ENCODE measurements at regions not wholly inside any gene's neighbourhood (a gene's known extent, or its start where the extent isn't known, plus 50 kb on each side); places are given as distances from the start of the nearest gene placed in this dataset.

- no peaks in the 10 kb centered on the region for H3K27me3 ChIP-seq (ENCODE audit: control insufficient read depth, insufficient read depth, low read length)
- H3K9ac ChIP-seq (ENCODE audit: low read length) = no peak overlapping the region
- H3K27ac ChIP-seq (ENCODE audit: low read depth, low read length) = no peak overlapping the region
- no peaks in the 10 kb centered on the region for H3K4me1 ChIP-seq (ENCODE audit: control insufficient read depth, insufficient read depth, low read length)
- no peak overlapping the region for H3K4me3 ChIP-seq (ENCODE audit: low read length)
- H3K36me3 ChIP-seq (ENCODE audit: control insufficient read depth, insufficient read depth, low read length) = no peaks in the 10 kb centered on the region
Observed at GRCh38 chr12:107415834-107416233, 269.8 kb upstream of the PWP1 start.

- H3K27me3 ChIP-seq (ENCODE audit: control insufficient read depth, insufficient read depth, low read length) = no peaks in the 10 kb centered on the region
- H3K9ac ChIP-seq (ENCODE audit: low read length) = no peak overlapping the region
- no peaks in the 10 kb centered on the region for H3K36me3 ChIP-seq (ENCODE audit: control insufficient read depth, insufficient read depth, low read length)
- H3K4me1 ChIP-seq (ENCODE audit: control insufficient read depth, insufficient read depth, low read length) = no peaks in the 10 kb centered on the region
- H3K27ac ChIP-seq (ENCODE audit: low read depth, low read length) = no peak overlapping the region
- no peak overlapping the region for H3K4me3 ChIP-seq (ENCODE audit: low read length)
Observed at GRCh38 chr12:107417004-107417403, 268.6 kb upstream of the PWP1 start.

GRCh38 chr12:107418981-107419380, 266.6 kb upstream of the PWP1 start:
- Histone ChIP-seq H3K36me3 (ENCODE audit: control insufficient read depth, insufficient read depth, low read length) (no peaks in the 10 kb centered on the region), H3K27me3 (ENCODE audit: control insufficient read depth, insufficient read depth, low read length) (no peaks in the 10 kb centered on the region), H3K9ac (ENCODE audit: low read length) (no peak overlapping the region), H3K4me3 (ENCODE audit: low read length) (no peak overlapping the region), H3K27ac (ENCODE audit: low read depth, low read length) (no peak overlapping the region), H3K4me1 (ENCODE audit: control insufficient read depth, insufficient read depth, low read length) (no peaks in the 10 kb centered on the region)

- Histone ChIP-seq H3K9ac (ENCODE audit: low read length) (no peak overlapping the region), H3K4me3 (ENCODE audit: low read length) (no peak overlapping the region), H3K4me1 (ENCODE audit: control insufficient read depth, insufficient read depth, low read length) (no peaks in the 10 kb centered on the region), H3K27ac (ENCODE audit: low read depth, low read length) (no peak overlapping the region), H3K36me3 (ENCODE audit: control insufficient read depth, insufficient read depth, low read length) (no peaks in the 10 kb centered on the region), H3K27me3 (ENCODE audit: control insufficient read depth, insufficient read depth, low read length) (no peaks in the 10 kb centered on the region)
Observed at GRCh38 chr12:107423531-107423930, 262.1 kb upstream of the PWP1 start.

GRCh38 chr12:107429006-107429705, 256.4 kb upstream of the PWP1 start:
- Histone ChIP-seq H3K4me3 (ENCODE audit: low read length) (no peak overlapping the region), H3K36me3 (ENCODE audit: control insufficient read depth, insufficient read depth, low read length) (no peaks in the 10 kb centered on the region), H3K27me3 (ENCODE audit: control insufficient read depth, insufficient read depth, low read length) (no peaks in the 10 kb centered on the region), H3K9ac (ENCODE audit: low read length) (no peak overlapping the region), H3K4me1 (ENCODE audit: control insufficient read depth, insufficient read depth, low read length) (no peaks in the 10 kb centered on the region), H3K27ac (ENCODE audit: low read depth, low read length) (no peak overlapping the region)

- Histone ChIP-seq H3K4me1 (ENCODE audit: control insufficient read depth, insufficient read depth, low read length) (no peaks in the 10 kb centered on the region), H3K27ac (ENCODE audit: low read depth, low read length) (no peak overlapping the region), H3K4me3 (ENCODE audit: low read length) (no peak overlapping the region), H3K36me3 (ENCODE audit: control insufficient read depth, insufficient read depth, low read length) (no peaks in the 10 kb centered on the region), H3K27me3 (ENCODE audit: control insufficient read depth, insufficient read depth, low read length) (no peaks in the 10 kb centered on the region), H3K9ac (ENCODE audit: low read length) (no peak overlapping the region)
Observed at GRCh38 chr12:107431942-107432341, 253.7 kb upstream of the PWP1 start.

- no peaks in the 10 kb centered on the region for H3K27me3 ChIP-seq (ENCODE audit: control insufficient read depth, insufficient read depth, low read length)
- H3K4me3 ChIP-seq (ENCODE audit: low read length) = no peak overlapping the region
- H3K4me1 ChIP-seq (ENCODE audit: control insufficient read depth, insufficient read depth, low read length) = no peaks in the 10 kb centered on the region
- no peak overlapping the region for H3K9ac ChIP-seq (ENCODE audit: low read length)
- no peak overlapping the region for H3K27ac ChIP-seq (ENCODE audit: low read depth, low read length)
- H3K36me3 ChIP-seq (ENCODE audit: control insufficient read depth, insufficient read depth, low read length) = no peaks in the 10 kb centered on the region
Observed at GRCh38 chr12:107435072-107435471, 250.5 kb upstream of the PWP1 start.

GRCh38 chr12:107435520-107435919, 250.1 kb upstream of the PWP1 start:
- Histone ChIP-seq H3K27ac (ENCODE audit: low read depth, low read length) (no peak overlapping the region), H3K4me3 (ENCODE audit: low read length) (no peak overlapping the region)

GRCh38 chr12:107436376-107436775, 249.2 kb upstream of the PWP1 start:
- Histone ChIP-seq H3K27me3 (ENCODE audit: control insufficient read depth, insufficient read depth, low read length) (no peaks in the 10 kb centered on the region), H3K4me3 (ENCODE audit: low read length) (no peak overlapping the region), H3K4me1 (ENCODE audit: control insufficient read depth, insufficient read depth, low read length) (no peaks in the 10 kb centered on the region), H3K9ac (ENCODE audit: low read length) (no peak overlapping the region), H3K36me3 (ENCODE audit: control insufficient read depth, insufficient read depth, low read length) (no peaks in the 10 kb centered on the region), H3K27ac (ENCODE audit: low read depth, low read length) (no peak overlapping the region)

More at GRCh38 chr12:107435520-107435919, 250.1 kb upstream of the PWP1 start:
- Histone ChIP-seq H3K27me3 (ENCODE audit: control insufficient read depth, insufficient read depth, low read length) (no peaks in the 10 kb centered on the region), H3K9ac (ENCODE audit: low read length) (no peak overlapping the region), H3K36me3 (ENCODE audit: control insufficient read depth, insufficient read depth, low read length) (no peaks in the 10 kb centered on the region), H3K4me1 (ENCODE audit: control insufficient read depth, insufficient read depth, low read length) (no peaks in the 10 kb centered on the region)

- H3K9ac ChIP-seq (ENCODE audit: low read length) = no peak overlapping the region
- H3K27me3 ChIP-seq (ENCODE audit: control insufficient read depth, insufficient read depth, low read length) = no peaks in the 10 kb centered on the region
- no peak overlapping the region for H3K4me3 ChIP-seq (ENCODE audit: low read length)
- H3K4me1 ChIP-seq (ENCODE audit: control insufficient read depth, insufficient read depth, low read length) = no peaks in the 10 kb centered on the region
- H3K36me3 ChIP-seq (ENCODE audit: control insufficient read depth, insufficient read depth, low read length) = no peaks in the 10 kb centered on the region
- H3K27ac ChIP-seq (ENCODE audit: low read depth, low read length) = no peak overlapping the region
Observed at GRCh38 chr12:107436836-107437235, 248.8 kb upstream of the PWP1 start.

- Histone ChIP-seq H3K27me3 (ENCODE audit: control insufficient read depth, insufficient read depth, low read length) (no peaks in the 10 kb centered on the region), H3K36me3 (ENCODE audit: control insufficient read depth, insufficient read depth, low read length) (no peaks in the 10 kb centered on the region), H3K27ac (ENCODE audit: low read depth, low read length) (no peak overlapping the region)
Observed at GRCh38 chr12:107437954-107438353, 247.6 kb upstream of the PWP1 start.

GRCh38 chr12:107439026-107439738, 246.4 kb upstream of the PWP1 start:
- Histone ChIP-seq H3K36me3 (ENCODE audit: control insufficient read depth, insufficient read depth, low read length) (no peaks in the 10 kb centered on the region), H3K27me3 (ENCODE audit: control insufficient read depth, insufficient read depth, low read length) (no peaks in the 10 kb centered on the region), H3K4me3 (ENCODE audit: low read length) (no peak overlapping the region), H3K4me1 (ENCODE audit: control insufficient read depth, insufficient read depth, low read length) (peaks cover 3% of the 10 kb centered on the region), H3K27ac (ENCODE audit: low read depth, low read length) (no peak overlapping the region), H3K9ac (ENCODE audit: low read length) (no peak overlapping the region)

More at GRCh38 chr12:107437954-107438353, 247.6 kb upstream of the PWP1 start:
- Histone ChIP-seq H3K4me1 (ENCODE audit: control insufficient read depth, insufficient read depth, low read length) (peaks cover 3% of the 10 kb centered on the region), H3K9ac (ENCODE audit: low read length) (no peak overlapping the region), H3K4me3 (ENCODE audit: low read length) (no peak overlapping the region)

- no peak overlapping the region for H3K4me3 ChIP-seq (ENCODE audit: low read length)
- H3K36me3 ChIP-seq (ENCODE audit: control insufficient read depth, insufficient read depth, low read length) = no peaks in the 10 kb centered on the region
- peaks cover 3% of the 10 kb centered on the region for H3K4me1 ChIP-seq (ENCODE audit: control insufficient read depth, insufficient read depth, low read length)
- no peak overlapping the region for H3K27ac ChIP-seq (ENCODE audit: low read depth, low read length)
- H3K9ac ChIP-seq (ENCODE audit: low read length) = no peak overlapping the region
- H3K27me3 ChIP-seq (ENCODE audit: control insufficient read depth, insufficient read depth, low read length) = no peaks in the 10 kb centered on the region
Observed at GRCh38 chr12:107440606-107441005, 245.0 kb upstream of the PWP1 start.
